HEK293 (cell line): ENCODE measurements at regions not wholly inside any gene's neighbourhood (a gene's known extent, or its start where the extent isn't known, plus 50 kb on each side); places are given as distances from the start of the nearest gene placed in this dataset.

Experiments
- CTCF ChIA-PET: fragments of 350-600 bp; formaldehyde crosslinking; extraction: SDS; loops from one replicate; lab custom pipeline; 2021; ENCODE audit warnings: antibody characterized with exemption; lab: Yijun Ruan, JAX
- POLR2A ChIA-PET: fragments of 300-600 bp; formaldehyde crosslinking; extraction: SDS; loops from one replicate; lab custom pipeline; 2020; ENCODE audit warnings: antibody characterized with exemption, inconsistent platforms; lab: Yijun Ruan, JAX
- H3K27ac ChIP-seq: fragments of 200-500 bp; sonication (Bioruptor generic); 2 replicates; pipeline ENCODE4 v1.5.1; 2014; ENCODE audit warnings: low read depth, low read length, control low read depth, inconsistent platforms; ENCODE audit errors: extremely low read depth
- H3K36me3 ChIP-seq, 2 experiments: fragments of 200-500 bp in 1 of 2; sonication (Bioruptor generic) in 1 of 2; 1 replicate in 1 of 2; 2 replicates in 1 of 2; pipeline ENCODE4 v1.5.1; 2014 to 2017; ENCODE audit warnings: inconsistent platforms in 2 of 2, low read length in 2 of 2; ENCODE audit not compliant: control insufficient read depth in 2 of 2, insufficient read depth in 1 of 2
- H3K4me1 ChIP-seq: fragments of 200-500 bp; sonication (Bioruptor generic); 2 replicates; pipeline ENCODE4 v1.5.1; 2014; ENCODE audit warnings: mild to moderate bottlenecking, low read length, inconsistent platforms; ENCODE audit not compliant: control insufficient read depth, insufficient read depth
- H3K4me3 ChIP-seq: 2 replicates; pipeline ENCODE4 v1.5.1; 2011; ENCODE audit warnings: low read depth, mild to moderate bottlenecking, control low read depth, low read length, moderate library complexity
- H3K9me3 ChIP-seq: fragments of 200-500 bp; sonication (Bioruptor generic); 2 replicates; pipeline ENCODE4 v1.5.1; 2014; ENCODE audit warnings: low read depth, low read length, inconsistent platforms; ENCODE audit not compliant: control insufficient read depth, insufficient read depth
- GLIS2 ChIP-seq: fragments of 450-650 bp; formaldehyde crosslinking; IDR thresholded peaks from 2 replicates; pipeline ENCODE4 v1.5.1; 2016; ENCODE audit warnings: missing biosample characterization, missing genetic modification characterization
- KLF7 ChIP-seq: fragments of 450-650 bp; formaldehyde crosslinking; IDR thresholded peaks from 2 replicates; pipeline ENCODE4 v1.5.1; 2016; ENCODE audit warnings: missing biosample characterization, missing genetic modification characterization, borderline replicate concordance
- MEIS1 ChIP-seq: sonication (generic); formaldehyde crosslinking; IDR thresholded peaks from 2 replicates; pipeline ENCODE4 v1.8.1; 2022; ENCODE audit warnings: missing genetic modification reagents, mild to moderate bottlenecking, borderline replicate concordance
- OVOL3 ChIP-seq: fragments of 450-650 bp; formaldehyde crosslinking; IDR thresholded peaks from 2 replicates; pipeline ENCODE4 v1.5.1; 2016; ENCODE audit warnings: missing biosample characterization, missing genetic modification characterization
- REPIN1 ChIP-seq: fragments of 450-650 bp; formaldehyde crosslinking; IDR thresholded peaks from 2 replicates; pipeline ENCODE4 v1.5.1; 2017; ENCODE audit warnings: missing biosample characterization, missing genetic modification characterization, low read depth
- TRIM28 ChIP-seq: IDR thresholded peaks from 2 replicates; pipeline ENCODE4 v1.6.1; 2011; ENCODE audit warnings: low read length, control low read depth, borderline replicate concordance
- YY1 ChIP-seq: fragments of 450-650 bp; formaldehyde crosslinking; IDR thresholded peaks from 2 replicates; pipeline ENCODE4 v1.5.1; 2018; ENCODE audit warnings: missing biosample characterization, missing genetic modification characterization
- YY2 ChIP-seq: fragments of 450-650 bp; formaldehyde crosslinking; IDR thresholded peaks from 2 replicates; pipeline ENCODE4 v1.5.1; 2016; ENCODE audit warnings: missing biosample characterization, missing genetic modification characterization
- ZEB2 ChIP-seq: fragments of 450-650 bp; formaldehyde crosslinking; IDR thresholded peaks from 2 replicates; pipeline ENCODE4 v1.5.1; 2016; ENCODE audit warnings: missing biosample characterization, missing genetic modification characterization
- ZNF121 ChIP-seq: fragments of 450-650 bp; formaldehyde crosslinking; IDR thresholded peaks from 2 replicates; pipeline ENCODE4 v1.5.1; 2016; ENCODE audit warnings: missing biosample characterization, missing genetic modification characterization
- ZNF221 ChIP-seq: fragments of 450-650 bp; formaldehyde crosslinking; IDR thresholded peaks from 2 replicates; pipeline ENCODE4 v1.5.1; 2017; ENCODE audit warnings: missing biosample characterization, missing genetic modification characterization, borderline replicate concordance
- ZNF24 ChIP-seq: fragments of 450-650 bp; formaldehyde crosslinking; IDR thresholded peaks from 2 replicates; pipeline ENCODE4 v1.5.1; 2016; ENCODE audit warnings: missing biosample characterization, missing genetic modification characterization
- ZNF266 ChIP-seq: fragments of 450-650 bp; formaldehyde crosslinking; IDR thresholded peaks from 2 replicates; pipeline ENCODE4 v1.5.1; 2016; ENCODE audit warnings: missing biosample characterization, missing genetic modification characterization, low read depth
- ZNF37A ChIP-seq: fragments of 450-650 bp; IDR thresholded peaks from 2 replicates; pipeline ENCODE4 v1.5.1; 2018; ENCODE audit warnings: missing biosample characterization, missing genetic modification characterization
- ZNF529 ChIP-seq: fragments of 450-650 bp; formaldehyde crosslinking; IDR thresholded peaks from 2 replicates; pipeline ENCODE4 v1.5.1; 2017; ENCODE audit warnings: missing genetic modification characterization, missing biosample characterization; ENCODE audit not compliant: insufficient replicate concordance
- ZNF560 ChIP-seq: fragments of 450-650 bp; formaldehyde crosslinking; IDR thresholded peaks from 2 replicates; pipeline ENCODE4 v1.5.1; 2017; ENCODE audit warnings: missing biosample characterization, missing genetic modification characterization, borderline replicate concordance
- ZSCAN23 ChIP-seq: fragments of 450-650 bp; formaldehyde crosslinking; IDR thresholded peaks from 2 replicates; pipeline ENCODE4 v1.5.1; 2016; ENCODE audit warnings: missing biosample characterization, missing genetic modification characterization
- ZXDB ChIP-seq: fragments of 450-650 bp; formaldehyde crosslinking; IDR thresholded peaks from 2 replicates; pipeline ENCODE4 v1.5.1; 2016; ENCODE audit warnings: missing biosample characterization, missing genetic modification characterization
- TF ChIP-seq, protein P1 (sequence below): fragments of 450-650 bp; formaldehyde crosslinking; IDR thresholded peaks from 2 replicates; pipeline ENCODE4 v1.5.1; 2016; ENCODE audit warnings: missing biosample characterization, missing genetic modification characterization
- TF ChIP-seq, protein P2 (sequence below): fragments of 450-650 bp; formaldehyde crosslinking; IDR thresholded peaks from 2 replicates; pipeline ENCODE4 v1.5.1; 2016; ENCODE audit warnings: missing biosample characterization, missing genetic modification characterization
- TF ChIP-seq, protein P3 (sequence below): fragments of 450-650 bp; formaldehyde crosslinking; IDR thresholded peaks from 2 replicates; pipeline ENCODE4 v1.5.1; 2016; ENCODE audit warnings: missing biosample characterization, missing genetic modification characterization
- TF ChIP-seq, protein P4 (sequence below): fragments of 450-650 bp; formaldehyde crosslinking; IDR thresholded peaks from 2 replicates; pipeline ENCODE4 v1.5.1; 2017; ENCODE audit warnings: missing biosample characterization, missing genetic modification characterization
- TF ChIP-seq, protein P5 (sequence below): fragments of 450-650 bp; formaldehyde crosslinking; IDR thresholded peaks from 2 replicates; pipeline ENCODE4 v1.5.1; 2016; ENCODE audit warnings: missing biosample characterization, missing genetic modification characterization
- TF ChIP-seq, protein P6 (sequence below): fragments of 450-650 bp; formaldehyde crosslinking; IDR thresholded peaks from 2 replicates; pipeline ENCODE4 v1.5.1; 2016; ENCODE audit warnings: missing biosample characterization, missing genetic modification characterization, low read depth
- TF ChIP-seq, protein P7 (sequence below): fragments of 450-650 bp; formaldehyde crosslinking; IDR thresholded peaks from 2 replicates; pipeline ENCODE4 v1.5.1; 2017; ENCODE audit warnings: missing biosample characterization, missing genetic modification characterization

DNA sequence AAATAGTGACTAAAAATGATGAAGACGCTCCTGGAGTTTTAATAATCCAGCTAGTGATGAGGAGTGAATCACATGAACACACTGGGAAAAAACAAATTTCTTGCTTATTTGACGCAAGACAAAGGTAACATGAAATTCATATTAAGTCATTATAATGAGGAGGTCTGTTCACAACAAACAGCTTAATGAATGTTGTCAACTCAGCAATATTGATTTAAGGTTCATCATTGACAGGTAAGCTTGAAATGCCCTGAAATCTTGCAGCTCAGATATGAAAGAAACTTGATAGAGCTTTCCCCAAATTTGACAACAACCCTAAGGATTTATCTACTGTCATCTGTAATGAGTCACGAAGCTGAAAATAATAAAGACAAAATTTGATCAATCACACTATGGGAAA lies 108.1 kb upstream of the SELENOK start:
- POLR2A ChIA-PET = no interaction called here

DNA sequence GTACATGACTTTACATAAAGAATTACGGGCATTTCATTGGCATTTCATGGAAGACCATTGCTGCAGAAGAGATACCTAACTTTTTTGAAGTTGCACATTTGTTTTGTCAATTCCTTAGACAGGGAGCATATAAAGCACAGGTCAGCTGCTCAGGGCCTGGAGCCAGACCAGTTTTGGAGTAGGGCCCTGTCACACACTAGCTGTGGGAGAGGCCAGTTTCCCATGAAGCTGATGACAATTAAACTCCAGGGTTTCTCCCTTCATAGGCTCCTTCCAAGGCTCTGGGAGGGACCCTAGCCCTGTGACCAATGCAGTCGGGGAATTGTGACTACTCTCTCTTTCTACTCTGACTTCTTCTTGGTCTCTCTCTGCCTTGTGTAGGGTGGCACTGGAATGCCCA lies 107.3 kb upstream of the SELENOK start:
- no peak overlapping the region for H3K27ac ChIP-seq
- H3K4me1 ChIP-seq = no peaks in the 10 kb centered on the region
- no peaks in the 10 kb centered on the region for H3K36me3 ChIP-seq
- ChIA-PET POLR2A (no interaction called here), CTCF (no interaction called here)
- no peak overlapping the region for H3K4me3 ChIP-seq
- H3K9me3 ChIP-seq = no peaks in the 10 kb centered on the region
- TF ChIP-seq ZNF121 (tag by site-specific recombination) (no peak), REPIN1 (no peak), OVOL3 (tag by site-specific recombination) (no peak), YY2 (no peak), ZNF37A (tag by site-specific recombination) (no peak), TRIM28 (no peak), ZSCAN23 (tag by site-specific recombination) (no peak), GLIS2 (no peak), KLF7 (no peak)
- TF ChIP-seq, protein P1, sequence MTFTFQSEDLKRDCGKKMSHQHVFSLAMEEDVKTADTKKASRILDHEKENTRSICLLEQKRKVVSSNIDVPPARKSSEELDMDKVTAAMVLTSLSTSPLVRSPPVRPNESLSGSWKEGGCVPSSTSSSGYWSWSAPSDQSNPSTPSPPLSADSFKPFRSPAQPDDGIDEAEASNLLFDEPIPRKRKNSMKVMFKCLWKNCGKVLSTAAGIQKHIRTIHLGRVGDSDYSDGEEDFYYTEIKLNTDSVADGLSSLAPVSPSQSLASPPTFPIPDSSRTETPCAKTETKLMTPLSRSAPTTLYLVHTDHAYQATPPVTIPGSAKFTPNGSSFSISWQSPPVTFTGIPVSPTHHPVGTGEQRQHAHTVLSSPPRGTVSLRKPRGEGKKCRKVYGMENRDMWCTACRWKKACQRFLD (tag by site-specific recombination) = no peak
- TF ChIP-seq, protein P2, sequence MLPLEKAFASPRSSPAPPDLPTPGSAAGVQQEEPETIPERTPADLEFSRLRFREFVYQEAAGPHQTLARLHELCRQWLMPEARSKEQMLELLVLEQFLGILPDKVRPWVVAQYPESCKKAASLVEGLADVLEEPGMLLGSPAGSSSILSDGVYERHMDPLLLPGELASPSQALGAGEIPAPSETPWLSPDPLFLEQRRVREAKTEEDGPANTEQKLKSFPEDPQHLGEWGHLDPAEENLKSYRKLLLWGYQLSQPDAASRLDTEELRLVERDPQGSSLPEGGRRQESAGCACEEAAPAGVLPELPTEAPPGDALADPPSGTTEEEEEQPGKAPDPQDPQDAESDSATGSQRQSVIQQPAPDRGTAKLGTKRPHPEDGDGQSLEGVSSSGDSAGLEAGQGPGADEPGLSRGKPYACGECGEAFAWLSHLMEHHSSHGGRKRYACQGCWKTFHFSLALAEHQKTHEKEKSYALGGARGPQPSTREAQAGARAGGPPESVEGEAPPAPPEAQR (tag by site-specific recombination) = no peak
- TF ChIP-seq, protein P3, sequence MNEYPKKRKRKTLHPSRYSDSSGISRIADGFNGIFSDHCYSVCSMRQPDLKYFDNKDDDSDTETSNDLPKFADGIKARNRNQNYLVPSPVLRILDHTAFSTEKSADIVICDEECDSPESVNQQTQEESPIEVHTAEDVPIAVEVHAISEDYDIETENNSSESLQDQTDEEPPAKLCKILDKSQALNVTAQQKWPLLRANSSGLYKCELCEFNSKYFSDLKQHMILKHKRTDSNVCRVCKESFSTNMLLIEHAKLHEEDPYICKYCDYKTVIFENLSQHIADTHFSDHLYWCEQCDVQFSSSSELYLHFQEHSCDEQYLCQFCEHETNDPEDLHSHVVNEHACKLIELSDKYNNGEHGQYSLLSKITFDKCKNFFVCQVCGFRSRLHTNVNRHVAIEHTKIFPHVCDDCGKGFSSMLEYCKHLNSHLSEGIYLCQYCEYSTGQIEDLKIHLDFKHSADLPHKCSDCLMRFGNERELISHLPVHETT = no peak
- TF ChIP-seq, protein P4, sequence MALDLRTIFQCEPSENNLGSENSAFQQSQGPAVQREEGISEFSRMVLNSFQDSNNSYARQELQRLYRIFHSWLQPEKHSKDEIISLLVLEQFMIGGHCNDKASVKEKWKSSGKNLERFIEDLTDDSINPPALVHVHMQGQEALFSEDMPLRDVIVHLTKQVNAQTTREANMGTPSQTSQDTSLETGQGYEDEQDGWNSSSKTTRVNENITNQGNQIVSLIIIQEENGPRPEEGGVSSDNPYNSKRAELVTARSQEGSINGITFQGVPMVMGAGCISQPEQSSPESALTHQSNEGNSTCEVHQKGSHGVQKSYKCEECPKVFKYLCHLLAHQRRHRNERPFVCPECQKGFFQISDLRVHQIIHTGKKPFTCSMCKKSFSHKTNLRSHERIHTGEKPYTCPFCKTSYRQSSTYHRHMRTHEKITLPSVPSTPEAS (tag by site-specific recombination) = no peak
- TF ChIP-seq, all 188 proteins: peak for 0

More for the DNA sequence above, 108.1 kb upstream of the SELENOK start:
- no peak overlapping the region for H3K4me3 ChIP-seq
- H3K9me3 ChIP-seq = no peaks in the 10 kb centered on the region
- H3K36me3 ChIP-seq = no peaks in the 10 kb centered on the region
- H3K4me1 ChIP-seq = no peaks in the 10 kb centered on the region
- H3K27ac ChIP-seq = no peak overlapping the region
- no peak for TF ChIP-seq ZNF529
- TF ChIP-seq ZXDB (tag by site-specific recombination) = no peak
- TF ChIP-seq ZEB2 (tag by site-specific recombination) = no peak
- no peak for TF ChIP-seq ZNF266 (tag by site-specific recombination)
- no peak for TF ChIP-seq YY1
- TF ChIP-seq ZNF24 (tag by site-specific recombination) = no peak
- TF ChIP-seq, protein P5, sequence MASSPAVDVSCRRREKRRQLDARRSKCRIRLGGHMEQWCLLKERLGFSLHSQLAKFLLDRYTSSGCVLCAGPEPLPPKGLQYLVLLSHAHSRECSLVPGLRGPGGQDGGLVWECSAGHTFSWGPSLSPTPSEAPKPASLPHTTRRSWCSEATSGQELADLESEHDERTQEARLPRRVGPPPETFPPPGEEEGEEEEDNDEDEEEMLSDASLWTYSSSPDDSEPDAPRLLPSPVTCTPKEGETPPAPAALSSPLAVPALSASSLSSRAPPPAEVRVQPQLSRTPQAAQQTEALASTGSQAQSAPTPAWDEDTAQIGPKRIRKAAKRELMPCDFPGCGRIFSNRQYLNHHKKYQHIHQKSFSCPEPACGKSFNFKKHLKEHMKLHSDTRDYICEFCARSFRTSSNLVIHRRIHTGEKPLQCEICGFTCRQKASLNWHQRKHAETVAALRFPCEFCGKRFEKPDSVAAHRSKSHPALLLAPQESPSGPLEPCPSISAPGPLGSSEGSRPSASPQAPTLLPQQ = no peak
- TF ChIP-seq MEIS1 (CRISPR knock-in tag) = no peak
- TF ChIP-seq ZNF221 (tag by site-specific recombination) = no peak
- TF ChIP-seq, protein P6, sequence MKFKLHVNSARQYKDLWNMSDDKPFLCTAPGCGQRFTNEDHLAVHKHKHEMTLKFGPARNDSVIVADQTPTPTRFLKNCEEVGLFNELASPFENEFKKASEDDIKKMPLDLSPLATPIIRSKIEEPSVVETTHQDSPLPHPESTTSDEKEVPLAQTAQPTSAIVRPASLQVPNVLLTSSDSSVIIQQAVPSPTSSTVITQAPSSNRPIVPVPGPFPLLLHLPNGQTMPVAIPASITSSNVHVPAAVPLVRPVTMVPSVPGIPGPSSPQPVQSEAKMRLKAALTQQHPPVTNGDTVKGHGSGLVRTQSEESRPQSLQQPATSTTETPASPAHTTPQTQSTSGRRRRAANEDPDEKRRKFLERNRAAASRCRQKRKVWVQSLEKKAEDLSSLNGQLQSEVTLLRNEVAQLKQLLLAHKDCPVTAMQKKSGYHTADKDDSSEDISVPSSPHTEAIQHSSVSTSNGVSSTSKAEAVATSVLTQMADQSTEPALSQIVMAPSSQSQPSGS = no peak
- no peak for TF ChIP-seq ZNF560 (tag by site-specific recombination)
- TF ChIP-seq, protein P7, sequence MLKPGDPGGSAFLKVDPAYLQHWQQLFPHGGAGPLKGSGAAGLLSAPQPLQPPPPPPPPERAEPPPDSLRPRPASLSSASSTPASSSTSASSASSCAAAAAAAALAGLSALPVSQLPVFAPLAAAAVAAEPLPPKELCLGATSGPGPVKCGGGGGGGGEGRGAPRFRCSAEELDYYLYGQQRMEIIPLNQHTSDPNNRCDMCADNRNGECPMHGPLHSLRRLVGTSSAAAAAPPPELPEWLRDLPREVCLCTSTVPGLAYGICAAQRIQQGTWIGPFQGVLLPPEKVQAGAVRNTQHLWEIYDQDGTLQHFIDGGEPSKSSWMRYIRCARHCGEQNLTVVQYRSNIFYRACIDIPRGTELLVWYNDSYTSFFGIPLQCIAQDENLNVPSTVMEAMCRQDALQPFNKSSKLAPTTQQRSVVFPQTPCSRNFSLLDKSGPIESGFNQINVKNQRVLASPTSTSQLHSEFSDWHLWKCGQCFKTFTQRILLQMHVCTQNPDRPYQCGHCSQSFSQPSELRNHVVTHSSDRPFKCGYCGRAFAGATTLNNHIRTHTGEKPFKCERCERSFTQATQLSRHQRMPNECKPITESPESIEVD = no peak
- CTCF ChIA-PET = interaction anchor here (0.6 to 0.9 kb wide), 2 partner anchors 14 to 62 kb away, joined by 3 read pairs; no protein-coding TSS in a partner anchor
